Activated CD4-positive, alpha-beta T cell treated with anti-CD3 and anti-CD28 coated beads, Interleukin-2, amount 10 ng/mL, durations not matched to agents 24 days and 14 days (primary cell): ENCODE measurements at regions not wholly inside any gene's neighbourhood (a gene's known extent, or its start where the extent isn't known, plus 50 kb on each side); places are given as distances from the start of the nearest gene placed in this dataset.

Experiments used
- DNase-seq: peaks from one replicate; pipeline ENCODE4 v3.0.0; 2022
- H3K27ac Mint-ChIP-seq: one replicate; pipeline ENCODE4 v1.8.0; 2022; ENCODE audit warnings: mild to moderate bottlenecking, mixed read lengths
- H3K27me3 Mint-ChIP-seq: one replicate; pipeline ENCODE4 v1.8.0; 2022; ENCODE audit warnings: mixed read lengths
- H3K36me3 Mint-ChIP-seq: one replicate; pipeline ENCODE4 v1.8.0; 2022; ENCODE audit warnings: low read depth, mild to moderate bottlenecking, mixed read lengths
- H3K4me1 Mint-ChIP-seq: one replicate; pipeline ENCODE4 v1.8.0; 2021; ENCODE audit warnings: mixed read lengths
- H3K4me3 Mint-ChIP-seq: one replicate; pipeline ENCODE4 v1.8.0; 2022; ENCODE audit warnings: mild to moderate bottlenecking, moderate library complexity, mixed read lengths
- H3K9me3 Mint-ChIP-seq: one replicate; pipeline ENCODE4 v1.8.0; 2021; ENCODE audit warnings: mixed read lengths
- intact Hi-C: fragments of 100-400 bp; cut with micrococcal nuclease; formaldehyde crosslinking; loops from one replicate; pipeline ENCODE4 v1.15.1; 2023

DNA sequence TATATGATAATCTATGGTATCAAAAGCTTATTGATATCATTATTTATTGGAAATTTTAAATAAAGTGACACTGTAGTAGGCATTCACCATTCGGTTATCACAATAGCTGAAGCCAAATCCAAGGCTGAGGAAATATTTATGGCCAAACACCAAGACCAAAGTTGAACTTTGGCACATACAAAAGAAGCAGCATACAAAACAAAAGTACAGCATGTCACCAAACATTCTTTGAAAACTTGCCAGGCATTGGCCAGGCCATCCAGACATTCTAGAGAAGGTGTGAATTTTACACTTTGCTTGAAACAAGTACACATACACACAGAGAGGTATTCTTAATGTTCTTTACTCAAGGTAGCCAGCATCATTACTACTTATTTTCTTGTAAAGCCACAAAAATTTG is 544.4 kb upstream of the CXADR start:
- no peak for DNase-seq
- H3K27me3 Mint-ChIP-seq, result no peaks in the 10 kb centered on the region
- H3K9me3 Mint-ChIP-seq, result peaks cover 3% of the 10 kb centered on the region
- no peaks in the 10 kb centered on the region for H3K4me1 Mint-ChIP-seq
- no peak overlapping the region for H3K27ac Mint-ChIP-seq
- intact Hi-C loops, result no loop called here
- H3K4me3 Mint-ChIP-seq, result no peak overlapping the region
- H3K36me3 Mint-ChIP-seq, result no peaks in the 10 kb centered on the region

DNA sequence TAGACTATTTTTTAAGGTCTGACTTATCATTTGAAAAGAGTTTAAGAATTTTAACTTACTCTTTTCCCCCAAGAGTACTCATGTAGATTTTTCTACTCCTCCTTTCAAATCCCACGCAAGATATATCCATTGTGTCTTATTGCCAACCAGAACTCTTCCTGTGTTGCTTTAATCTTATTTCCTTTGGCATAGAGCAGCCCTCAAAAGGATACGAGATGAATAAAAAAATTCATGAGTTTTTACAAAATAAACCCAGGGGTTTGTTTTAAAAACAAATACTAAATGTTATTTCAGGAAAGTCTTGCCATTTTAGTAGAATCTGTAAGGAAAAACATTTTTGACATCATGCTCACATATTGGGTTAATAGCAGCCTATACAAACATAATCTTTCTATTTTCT is 543.2 kb upstream of the CXADR start:
- H3K4me3 Mint-ChIP-seq, result no peak overlapping the region
- H3K27ac Mint-ChIP-seq, result no peak overlapping the region
- no peaks in the 10 kb centered on the region for H3K27me3 Mint-ChIP-seq
- H3K36me3 Mint-ChIP-seq, result no peaks in the 10 kb centered on the region
- no peak for DNase-seq
- intact Hi-C loops, result no loop called here
- H3K4me1 Mint-ChIP-seq, result no peaks in the 10 kb centered on the region
- peaks cover 3% of the 10 kb centered on the region for H3K9me3 Mint-ChIP-seq

DNA sequence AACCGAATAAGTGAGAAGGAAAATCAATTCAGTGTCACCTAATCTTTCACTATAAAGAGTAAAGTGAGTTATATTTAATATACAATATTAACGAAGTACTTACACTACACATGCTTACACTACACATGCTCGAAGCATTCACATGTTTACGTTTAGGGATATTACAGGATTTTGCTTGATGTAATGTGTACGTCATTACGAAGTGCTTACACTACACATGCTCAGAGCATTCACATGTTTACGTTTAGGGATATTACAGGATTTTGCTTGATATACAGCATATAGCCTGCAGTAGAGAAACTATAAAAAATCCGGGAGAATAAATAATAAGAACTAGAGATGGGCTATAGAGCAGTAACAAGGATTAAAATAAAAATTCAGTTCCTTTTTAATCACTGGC is 538.8 kb upstream of the CXADR start:
- Mint-ChIP-seq H3K27ac (no peak overlapping the region), H3K9me3 (no peaks in the 10 kb centered on the region), H3K4me1 (no peaks in the 10 kb centered on the region), H3K27me3 (no peaks in the 10 kb centered on the region), H3K4me3 (no peak overlapping the region), H3K36me3 (no peaks in the 10 kb centered on the region)
- no peak for DNase-seq
- intact Hi-C loops, result no loop called here

DNA sequence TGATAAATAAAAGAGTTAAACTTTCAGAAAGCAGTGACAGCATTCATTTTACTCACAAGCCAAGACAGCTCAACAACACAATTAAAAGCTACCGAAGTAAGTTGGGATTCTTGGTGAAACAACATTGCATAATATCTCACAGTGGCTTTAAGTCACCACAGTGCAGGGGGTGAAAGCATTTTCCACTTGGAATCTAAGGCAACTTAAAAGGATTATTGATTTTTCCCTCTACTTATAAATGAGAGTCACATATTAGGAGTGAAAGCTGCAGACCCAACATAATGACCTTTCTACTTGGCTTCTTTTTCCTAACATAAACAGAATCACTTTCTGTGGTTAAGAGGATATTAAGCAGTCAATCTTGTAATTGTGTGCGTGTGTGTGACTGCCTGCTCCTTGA is 536.6 kb upstream of the CXADR start:
- Mint-ChIP-seq H3K27me3 (no peaks in the 10 kb centered on the region), H3K36me3 (no peaks in the 10 kb centered on the region), H3K9me3 (no peaks in the 10 kb centered on the region), H3K27ac (no peak overlapping the region), H3K4me1 (no peaks in the 10 kb centered on the region), H3K4me3 (no peak overlapping the region)
- intact Hi-C loops, result no loop called here
- no peak for DNase-seq

DNA sequence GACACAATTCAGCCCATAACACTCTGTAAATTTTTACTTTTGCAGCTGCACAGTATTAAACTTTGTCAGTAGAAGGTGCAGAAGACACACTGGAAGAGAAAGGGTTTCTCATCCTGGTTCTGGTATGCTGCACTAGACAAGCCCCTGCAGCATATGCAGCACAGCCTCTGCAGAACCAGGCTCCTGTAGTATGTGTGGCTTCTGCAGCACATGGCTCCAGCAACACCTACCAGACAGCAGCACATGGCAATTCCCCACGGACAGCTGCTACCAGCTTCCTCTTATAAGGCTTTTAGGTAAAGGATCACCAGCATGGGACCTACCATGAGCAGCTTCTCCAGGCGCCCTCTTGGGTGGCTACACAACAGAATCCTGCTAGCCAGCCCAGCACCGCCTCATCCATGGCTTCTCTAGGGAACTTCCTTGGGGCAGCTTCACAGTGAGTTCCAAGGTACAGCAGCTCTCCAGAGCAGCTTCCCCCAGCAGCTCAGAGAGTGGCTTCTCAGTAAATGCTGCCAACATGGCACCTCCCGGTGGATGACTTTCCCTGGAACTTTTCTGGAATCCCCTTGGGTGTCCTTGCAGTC is 534.4 kb upstream of the CXADR start:
- peaks cover 3% of the 10 kb centered on the region for H3K9me3 Mint-ChIP-seq
- no peaks in the 10 kb centered on the region for H3K4me1 Mint-ChIP-seq
- no peak for DNase-seq
- H3K27ac Mint-ChIP-seq, result no peak overlapping the region
- intact Hi-C loops, result no loop called here
- H3K4me3 Mint-ChIP-seq, result no peak overlapping the region
- H3K27me3 Mint-ChIP-seq, result no peaks in the 10 kb centered on the region
- no peaks in the 10 kb centered on the region for H3K36me3 Mint-ChIP-seq

DNA sequence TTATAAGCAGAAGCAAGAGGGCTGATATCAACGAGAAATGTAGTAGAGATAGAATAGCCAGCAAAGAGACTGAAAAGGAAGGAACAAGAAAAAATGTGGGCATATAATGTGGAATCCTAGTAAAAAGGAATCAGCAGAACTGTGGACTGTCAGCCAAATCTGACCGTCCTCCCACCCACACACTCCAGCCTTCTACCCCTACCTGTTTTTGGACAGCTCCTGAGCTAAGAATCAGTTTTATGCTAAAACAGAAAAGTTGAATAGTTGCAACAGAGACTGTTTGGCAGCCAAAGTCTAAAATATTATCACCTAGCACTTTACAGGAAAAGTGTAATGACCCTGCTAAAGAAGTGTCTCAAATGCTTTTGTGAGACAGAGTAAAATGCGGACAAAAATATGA is 533.3 kb upstream of the CXADR start:
- no peaks in the 10 kb centered on the region for H3K27me3 Mint-ChIP-seq
- DNase-seq, result no peak
- peaks cover 3% of the 10 kb centered on the region for H3K9me3 Mint-ChIP-seq
- no peaks in the 10 kb centered on the region for H3K4me1 Mint-ChIP-seq
- no peak overlapping the region for H3K27ac Mint-ChIP-seq
- H3K4me3 Mint-ChIP-seq, result no peak overlapping the region
- H3K36me3 Mint-ChIP-seq, result no peaks in the 10 kb centered on the region
- intact Hi-C loops, result no loop called here

DNA sequence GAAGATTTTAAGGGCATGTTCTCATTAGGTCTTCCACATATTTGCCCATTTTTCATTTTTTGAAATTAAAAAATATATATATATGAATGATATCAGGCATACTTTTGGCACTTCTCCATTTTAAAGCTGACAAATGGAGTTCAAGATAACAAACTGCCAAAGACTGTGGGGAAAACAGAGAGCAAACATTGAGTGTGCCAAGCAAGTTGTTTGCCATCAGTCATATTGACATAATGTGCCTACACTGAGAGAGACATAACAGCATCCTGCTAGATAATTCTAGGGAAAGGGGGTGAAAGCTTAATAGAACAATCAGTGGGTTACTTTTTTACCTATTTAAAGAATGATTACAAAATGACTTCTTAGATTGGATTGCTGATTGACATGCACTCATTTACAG is 529.4 kb upstream of the CXADR start:
- H3K27ac Mint-ChIP-seq, result no peak overlapping the region
- H3K4me1 Mint-ChIP-seq, result no peaks in the 10 kb centered on the region
- peaks cover 3% of the 10 kb centered on the region for H3K9me3 Mint-ChIP-seq
- no peak overlapping the region for H3K4me3 Mint-ChIP-seq
- H3K36me3 Mint-ChIP-seq, result no peaks in the 10 kb centered on the region
- DNase-seq, result no peak
- H3K27me3 Mint-ChIP-seq, result no peaks in the 10 kb centered on the region
- intact Hi-C loops, result no loop called here

DNA sequence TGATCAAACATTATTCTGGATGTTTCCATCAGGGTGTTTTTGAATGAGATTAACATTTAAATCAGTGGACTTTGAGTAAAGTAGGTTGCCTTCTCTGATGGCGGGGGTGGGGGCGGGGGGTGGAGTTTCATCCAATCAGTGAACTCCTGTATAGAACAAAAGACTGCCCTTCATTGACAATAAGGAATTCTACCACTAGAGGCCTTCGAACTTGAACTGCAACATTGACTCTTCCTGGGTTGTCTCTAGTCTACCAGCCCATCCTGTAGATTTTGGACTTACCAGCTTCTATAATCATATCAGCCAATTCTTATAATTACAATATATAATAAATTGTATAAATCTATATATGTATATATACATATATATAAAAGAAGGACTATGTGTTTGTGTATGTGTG is 520.4 kb upstream of the CXADR start:
- Mint-ChIP-seq H3K27me3 (no peaks in the 10 kb centered on the region), H3K4me3 (no peak overlapping the region), H3K36me3 (no peaks in the 10 kb centered on the region), H3K9me3 (peaks cover 4% of the 10 kb centered on the region), H3K4me1 (no peaks in the 10 kb centered on the region), H3K27ac (no peak overlapping the region)
- intact Hi-C loops, result no loop called here
- no peak for DNase-seq

DNA sequence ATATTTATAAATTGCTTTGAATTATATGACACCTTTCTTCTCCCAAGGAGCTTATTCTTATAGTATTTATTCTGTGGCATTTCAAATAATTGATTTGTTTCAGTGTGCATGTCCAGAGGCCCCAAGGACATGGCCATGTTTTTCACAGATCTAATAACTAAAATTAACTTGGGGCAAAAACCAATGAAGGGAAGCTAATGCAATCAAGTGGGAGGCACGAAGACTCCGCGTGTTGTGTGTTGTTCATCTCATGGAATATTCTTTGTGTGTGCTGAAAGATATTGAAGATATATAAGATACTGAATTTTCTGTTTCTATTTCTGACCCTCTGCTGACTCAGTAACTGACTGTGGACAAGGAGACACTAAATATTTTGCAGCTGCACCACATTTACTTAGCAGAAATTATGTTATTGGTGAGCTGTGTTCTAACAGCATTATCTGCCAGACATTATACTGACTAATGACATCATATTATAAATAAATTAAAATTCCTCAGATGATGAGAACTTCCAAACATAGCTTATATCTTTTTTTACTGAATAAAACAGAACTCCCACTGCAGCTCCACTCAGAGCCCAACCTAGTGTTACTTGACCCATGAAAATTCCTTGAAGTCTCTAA is 519.3 kb upstream of the CXADR start:
- H3K4me1 Mint-ChIP-seq, result no peaks in the 10 kb centered on the region

DNA sequence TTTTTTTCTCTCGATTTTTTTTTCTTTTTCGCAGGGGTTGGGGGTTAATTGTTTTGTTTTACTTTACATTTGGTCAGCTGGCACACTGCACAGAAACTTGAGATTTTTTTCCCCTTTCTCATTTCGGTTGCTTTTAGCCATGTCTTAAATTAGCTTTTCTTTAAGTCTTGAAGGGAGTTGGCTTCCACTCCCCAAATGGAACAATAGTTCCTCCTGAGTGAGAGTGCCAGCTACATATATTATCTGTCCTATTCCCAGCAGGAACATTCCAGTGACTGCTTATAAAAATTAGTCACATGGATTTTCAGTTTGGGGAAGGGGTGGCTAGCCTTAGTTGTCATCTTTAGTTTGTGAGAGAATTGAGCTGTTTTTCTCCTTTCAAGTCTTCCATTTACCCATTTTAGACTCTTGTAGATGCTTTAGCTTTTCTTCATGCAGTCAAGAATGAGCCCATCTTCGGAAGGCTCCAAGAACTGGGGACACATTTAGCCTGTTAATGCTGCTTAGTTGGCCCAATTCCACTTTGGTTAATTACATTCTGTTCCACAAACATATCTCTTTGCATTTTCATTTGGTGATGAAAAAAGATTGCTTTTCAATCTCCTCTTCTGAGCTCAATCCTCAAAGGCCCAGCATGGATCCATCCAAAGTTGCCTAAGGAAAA is 510.1 kb upstream of the CXADR start:
- Mint-ChIP-seq H3K4me3 (no peak overlapping the region), H3K36me3 (no peaks in the 10 kb centered on the region), H3K4me1 (no peaks in the 10 kb centered on the region), H3K27me3 (no peaks in the 10 kb centered on the region), H3K27ac (no peak overlapping the region), H3K9me3 (peaks cover 4% of the 10 kb centered on the region)
- intact Hi-C loops, result no loop called here
- no peak for DNase-seq

More for the DNA sequence above, 519.3 kb upstream of the CXADR start:
- Mint-ChIP-seq H3K4me3 (no peak overlapping the region), H3K9me3 (peaks cover 4% of the 10 kb centered on the region), H3K27ac (no peak overlapping the region), H3K27me3 (no peaks in the 10 kb centered on the region), H3K36me3 (no peaks in the 10 kb centered on the region)
- no peak for DNase-seq
- intact Hi-C loops, result no loop called here

DNA sequence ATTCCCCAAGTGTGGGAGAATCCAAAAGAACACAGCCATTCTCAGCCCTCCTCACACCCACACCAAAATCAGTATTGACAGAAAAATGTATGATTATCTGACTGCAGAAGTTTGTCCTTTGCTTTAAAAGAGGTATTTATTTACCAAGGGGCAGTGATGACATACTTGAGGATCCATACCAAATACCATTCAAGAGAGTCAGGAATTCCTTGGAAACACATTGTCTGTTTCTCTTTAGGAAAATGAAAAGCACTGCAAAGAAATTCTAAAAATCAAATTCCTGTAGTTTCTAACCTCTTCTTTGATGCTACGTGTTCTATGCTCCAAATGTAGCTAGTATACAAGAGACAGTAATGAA is 509.6 kb upstream of the CXADR start:
- H3K4me3 Mint-ChIP-seq, result no peak overlapping the region
- no peaks in the 10 kb centered on the region for H3K36me3 Mint-ChIP-seq
- no peaks in the 10 kb centered on the region for H3K4me1 Mint-ChIP-seq
- no peak for DNase-seq
- H3K9me3 Mint-ChIP-seq, result peaks cover 4% of the 10 kb centered on the region
- H3K27ac Mint-ChIP-seq, result no peak overlapping the region
- intact Hi-C loops, result no loop called here
- no peaks in the 10 kb centered on the region for H3K27me3 Mint-ChIP-seq

DNA sequence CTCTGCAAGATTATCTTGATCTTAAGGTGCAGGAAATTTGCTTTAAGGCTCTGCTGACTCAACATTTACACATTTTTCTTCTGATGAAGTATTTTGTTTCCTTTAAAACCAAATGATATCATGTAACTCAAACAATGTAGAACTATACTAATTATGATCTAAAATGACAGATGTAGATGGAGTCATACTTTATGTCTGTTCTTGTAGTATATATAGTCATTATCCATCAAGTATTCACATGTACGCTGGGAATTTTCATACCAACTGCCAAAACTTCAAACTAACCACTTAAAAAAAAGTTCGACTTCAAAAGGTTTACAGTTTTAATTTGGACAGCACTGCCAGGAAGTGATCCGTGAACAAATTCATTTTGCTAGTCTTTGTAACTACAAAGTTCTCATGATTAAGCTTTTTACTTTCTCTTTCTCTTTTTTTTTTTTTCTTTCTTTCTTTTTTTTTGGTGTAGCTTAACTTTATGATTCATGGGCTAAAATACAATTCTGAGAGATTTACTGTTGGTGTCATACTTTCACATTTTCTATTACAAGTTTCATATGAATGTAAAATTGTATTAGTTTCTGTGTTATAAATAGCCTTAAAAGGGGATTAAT is 509.0 kb upstream of the CXADR start:
- intact Hi-C loops, result no loop called here

DNA sequence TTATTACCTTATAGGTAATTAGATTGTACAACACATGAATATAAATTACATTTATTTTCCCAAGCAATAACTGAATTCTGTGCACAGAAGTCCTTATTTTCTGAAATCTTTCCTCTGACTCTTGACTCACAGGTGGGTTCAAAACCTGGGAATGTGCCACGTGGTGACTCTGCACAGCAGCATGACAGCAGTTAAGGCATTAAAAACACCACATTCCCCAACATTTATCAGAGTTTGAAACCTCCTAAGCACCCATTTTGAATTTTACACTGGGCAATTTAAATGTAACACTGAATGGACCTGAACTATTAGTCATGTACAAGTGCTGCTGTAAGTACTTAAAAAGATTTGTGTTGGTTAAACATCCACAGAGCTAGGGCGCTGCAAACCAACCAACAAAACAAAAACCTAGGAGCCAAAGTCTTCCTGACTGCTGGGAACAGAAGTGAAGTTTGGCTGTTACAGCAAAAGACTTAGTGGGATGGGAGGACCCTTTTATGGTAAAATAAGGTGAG is 480.6 kb upstream of the CXADR start:
- Mint-ChIP-seq H3K27me3 (no peaks in the 10 kb centered on the region), H3K9me3 (peaks cover 10% of the 10 kb centered on the region), H3K36me3 (no peaks in the 10 kb centered on the region), H3K4me3 (no peak overlapping the region), H3K27ac (no peak overlapping the region), H3K4me1 (no peaks in the 10 kb centered on the region)
- DNase-seq, result no peak
- intact Hi-C loops, result no loop called here

More for the DNA sequence above, 509.0 kb upstream of the CXADR start:
- no peaks in the 10 kb centered on the region for H3K4me1 Mint-ChIP-seq
- no peak overlapping the region for H3K27ac Mint-ChIP-seq
- no peak overlapping the region for H3K4me3 Mint-ChIP-seq
- peaks cover 4% of the 10 kb centered on the region for H3K9me3 Mint-ChIP-seq
- H3K36me3 Mint-ChIP-seq, result no peaks in the 10 kb centered on the region
- DNase-seq, result no peak
- no peaks in the 10 kb centered on the region for H3K27me3 Mint-ChIP-seq

DNA sequence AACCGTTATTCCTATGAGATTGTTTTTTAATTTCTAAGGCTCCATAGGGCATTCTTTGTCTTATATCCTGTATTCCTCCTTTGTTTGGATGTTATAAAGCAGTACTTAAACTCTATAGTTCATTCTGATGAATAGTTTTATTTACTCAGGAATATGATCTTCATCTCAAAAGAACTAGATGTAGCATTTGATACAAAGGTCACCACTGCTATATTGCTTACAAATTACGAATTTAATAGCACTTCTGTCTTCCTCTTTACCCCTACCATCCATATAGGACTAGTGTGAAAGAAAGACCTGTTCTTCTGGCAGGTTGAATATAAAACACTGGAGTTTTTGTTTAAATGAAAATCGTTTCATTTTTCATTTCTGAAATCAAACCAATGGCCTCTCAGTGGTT is 468.1 kb upstream of the CXADR start:
- no peaks in the 10 kb centered on the region for H3K4me1 Mint-ChIP-seq
- peaks cover 17% of the 10 kb centered on the region for H3K9me3 Mint-ChIP-seq
- DNase-seq, result no peak
- H3K4me3 Mint-ChIP-seq, result no peak overlapping the region
- H3K36me3 Mint-ChIP-seq, result no peaks in the 10 kb centered on the region
- H3K27ac Mint-ChIP-seq, result no peak overlapping the region
- intact Hi-C loops, result no loop called here
- no peaks in the 10 kb centered on the region for H3K27me3 Mint-ChIP-seq
